Activated T-helper 1 cell treated with anti-CD3 and anti-CD28 coated beads, Interleukin-12 subunit alpha, Interleukin-12 subunit beta, Interleukin-2, Interleukin-4 antibody, amounts not matched to agents 30 ng/mL and 10 ng/mL and 1 ng/mL, durations not matched to agents 14 hours and 24 hours and 36 hours (primary cell): ENCODE measurements at regions not wholly inside any gene's neighbourhood (a gene's known extent, or its start where the extent isn't known, plus 50 kb on each side); places are given as distances from the start of the nearest gene placed in this dataset.

Source experiments
- DNase-seq: peaks from one replicate; pipeline ENCODE4 v3.0.0; 2021; ENCODE audit warnings: low spot score
- H3K27ac Mint-ChIP-seq: one replicate; pipeline ENCODE4 v1.8.0; 2021; ENCODE audit warnings: mild to moderate bottlenecking, mixed read lengths
- H3K27me3 Mint-ChIP-seq: one replicate; pipeline ENCODE4 v1.8.0; 2022; ENCODE audit warnings: mild to moderate bottlenecking, moderate library complexity, mixed read lengths; ENCODE audit not compliant: insufficient read depth
- H3K36me3 Mint-ChIP-seq: one replicate; pipeline ENCODE4 v1.8.0; 2021; ENCODE audit warnings: low read depth, mixed read lengths
- H3K4me1 Mint-ChIP-seq: one replicate; pipeline ENCODE4 v1.8.0; 2021; ENCODE audit warnings: low read depth, mixed read lengths
- H3K4me3 Mint-ChIP-seq: one replicate; pipeline ENCODE4 v1.8.0; 2021; ENCODE audit warnings: mild to moderate bottlenecking, moderate library complexity, mixed read lengths
- H3K9me3 Mint-ChIP-seq: one replicate; pipeline ENCODE4 v1.8.0; 2021; ENCODE audit warnings: mixed read lengths
- intact Hi-C: fragments of 100-400 bp; cut with micrococcal nuclease; formaldehyde crosslinking; loops from one replicate; pipeline ENCODE4 v1.15.1; 2024

DNA sequence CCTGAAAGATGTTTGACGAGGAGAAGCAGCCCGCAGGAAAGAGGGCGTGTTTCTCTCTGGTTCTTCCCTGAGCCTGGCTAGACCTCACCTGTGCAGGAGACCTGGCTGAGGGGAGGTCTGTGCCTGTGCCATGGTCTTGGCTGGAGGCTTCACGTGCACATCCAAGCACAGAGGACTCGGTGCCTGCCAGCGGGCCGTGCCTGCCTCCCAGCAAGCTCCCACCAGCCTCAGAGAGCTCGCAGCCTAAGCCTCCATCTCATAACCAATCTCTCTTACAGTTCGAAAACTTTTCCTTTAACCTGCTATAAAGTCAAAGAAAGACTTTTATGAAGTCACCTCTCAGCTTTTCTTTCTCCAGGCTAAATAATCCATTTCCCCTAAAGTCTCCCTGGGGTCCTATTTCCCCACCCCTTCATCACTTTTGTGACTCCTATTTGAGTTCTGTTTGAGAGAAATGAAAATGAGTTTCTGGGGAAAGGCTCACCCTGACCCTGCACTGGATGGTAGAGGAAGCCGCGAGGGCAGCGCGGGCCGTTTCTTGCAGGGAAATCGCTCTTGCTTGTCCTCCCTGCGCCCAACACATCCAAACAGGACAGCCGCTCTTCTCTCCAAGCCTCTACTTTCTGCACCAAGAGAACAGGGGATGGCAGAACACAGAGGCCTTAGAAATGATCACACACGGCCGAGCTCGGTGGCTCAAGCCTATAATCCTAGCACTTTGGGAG lies 521.0 kb downstream of the SOX11 start:
- DNase-seq = no peak
- H3K4me3 Mint-ChIP-seq = no peak overlapping the region
- H3K4me1 Mint-ChIP-seq = no peaks in the 10 kb centered on the region
- intact Hi-C loops = no loop called here
- H3K36me3 Mint-ChIP-seq = no peaks in the 10 kb centered on the region
- no peaks in the 10 kb centered on the region for H3K9me3 Mint-ChIP-seq
- H3K27ac Mint-ChIP-seq = no peak overlapping the region
- no peaks in the 10 kb centered on the region for H3K27me3 Mint-ChIP-seq

DNA sequence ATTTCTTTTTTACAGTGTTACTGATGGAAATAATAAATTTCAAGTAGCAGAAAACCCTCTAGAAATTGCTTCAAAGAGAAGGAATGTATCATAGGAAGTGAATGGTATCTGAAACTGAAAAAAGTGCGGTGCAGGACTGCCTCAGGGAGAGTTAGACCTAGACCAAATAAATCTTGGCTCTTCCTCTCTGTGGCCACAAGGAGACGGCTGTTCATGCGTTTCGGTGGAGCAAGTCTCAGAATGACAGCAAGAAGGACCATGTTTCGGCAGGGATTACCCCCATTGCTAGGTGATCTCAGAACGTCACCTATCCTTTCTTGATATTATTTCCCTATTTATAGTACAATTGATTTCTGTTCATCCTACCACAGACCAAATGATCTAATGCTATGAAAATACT lies 522.3 kb downstream of the SOX11 start:
- Mint-ChIP-seq H3K4me1 (no peaks in the 10 kb centered on the region), H3K36me3 (no peaks in the 10 kb centered on the region), H3K4me3 (no peak overlapping the region), H3K27me3 (no peaks in the 10 kb centered on the region), H3K27ac (no peak overlapping the region), H3K9me3 (no peaks in the 10 kb centered on the region)
- no peak for DNase-seq
- intact Hi-C loops = no loop called here

DNA sequence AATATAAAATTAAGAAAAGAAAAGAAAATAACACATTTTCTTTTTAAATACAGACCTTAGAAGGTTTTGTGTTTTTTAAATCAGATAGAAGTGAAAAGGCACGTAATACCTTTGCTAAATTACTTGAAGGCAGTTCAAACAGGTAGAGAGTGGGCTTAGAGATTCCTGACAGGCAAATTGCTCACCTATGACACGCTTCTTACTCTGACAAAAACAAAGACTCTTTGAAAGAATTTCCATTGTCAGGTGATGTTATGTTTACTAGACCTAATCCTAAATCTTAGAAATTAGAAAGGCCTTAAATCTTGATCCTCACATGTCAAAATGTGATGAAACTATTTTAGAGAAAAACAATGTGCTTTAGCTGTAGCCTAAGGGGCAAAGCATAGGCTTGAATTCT lies 522.9 kb downstream of the SOX11 start:
- DNase-seq = no peak
- intact Hi-C loops = no loop called here
- no peak overlapping the region for H3K4me3 Mint-ChIP-seq
- no peaks in the 10 kb centered on the region for H3K9me3 Mint-ChIP-seq
- H3K27me3 Mint-ChIP-seq = no peaks in the 10 kb centered on the region
- H3K4me1 Mint-ChIP-seq = no peaks in the 10 kb centered on the region
- no peaks in the 10 kb centered on the region for H3K36me3 Mint-ChIP-seq
- no peak overlapping the region for H3K27ac Mint-ChIP-seq

DNA sequence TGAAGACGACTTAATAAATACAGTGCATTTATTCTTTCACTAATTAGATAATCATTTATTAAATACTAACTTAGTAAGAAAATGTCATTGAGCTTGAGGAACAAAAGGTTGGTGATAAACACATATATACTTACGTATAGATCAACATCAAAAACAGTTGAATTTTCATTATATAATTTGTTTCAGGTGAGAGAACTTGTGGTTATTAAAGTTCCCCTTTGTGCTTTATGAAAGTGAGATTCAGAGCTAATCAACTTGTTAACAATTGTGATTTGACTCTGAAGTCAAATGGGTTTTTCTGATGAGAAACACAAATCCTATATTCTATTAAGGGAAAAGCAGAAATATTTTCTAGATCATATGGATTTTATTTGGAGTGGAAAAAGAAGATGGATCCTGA lies 524.0 kb downstream of the SOX11 start:
- H3K4me1 Mint-ChIP-seq = no peaks in the 10 kb centered on the region
- H3K36me3 Mint-ChIP-seq = no peaks in the 10 kb centered on the region
- H3K9me3 Mint-ChIP-seq = no peaks in the 10 kb centered on the region
- no peak overlapping the region for H3K4me3 Mint-ChIP-seq
- H3K27ac Mint-ChIP-seq = no peak overlapping the region
- intact Hi-C loops = no loop called here
- DNase-seq = no peak
- H3K27me3 Mint-ChIP-seq = no peaks in the 10 kb centered on the region

DNA sequence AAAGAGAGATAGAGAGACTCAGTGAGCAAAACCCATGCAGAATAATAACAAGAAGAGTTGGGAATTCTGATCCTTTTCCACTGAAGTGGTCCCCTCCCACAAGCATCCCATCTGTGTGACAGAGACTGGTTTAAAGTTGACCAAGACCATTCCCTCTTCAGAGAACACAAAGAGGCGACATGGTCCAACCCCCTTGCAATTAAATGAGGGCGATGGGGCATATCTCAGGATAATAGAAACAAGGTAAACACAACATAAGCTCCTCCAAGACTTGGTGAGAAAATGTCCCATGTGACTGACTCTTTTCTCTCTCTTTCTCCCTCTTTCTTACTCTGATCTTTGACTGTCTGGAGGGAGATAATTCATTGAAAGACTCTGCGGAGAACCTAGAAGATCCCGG lies 526.7 kb downstream of the SOX11 start:
- no peaks in the 10 kb centered on the region for H3K36me3 Mint-ChIP-seq
- no peaks in the 10 kb centered on the region for H3K9me3 Mint-ChIP-seq
- no peaks in the 10 kb centered on the region for H3K4me1 Mint-ChIP-seq
- intact Hi-C loops = no loop called here
- H3K27ac Mint-ChIP-seq = no peak overlapping the region
- no peak overlapping the region for H3K4me3 Mint-ChIP-seq
- H3K27me3 Mint-ChIP-seq = no peaks in the 10 kb centered on the region
- DNase-seq = no peak

DNA sequence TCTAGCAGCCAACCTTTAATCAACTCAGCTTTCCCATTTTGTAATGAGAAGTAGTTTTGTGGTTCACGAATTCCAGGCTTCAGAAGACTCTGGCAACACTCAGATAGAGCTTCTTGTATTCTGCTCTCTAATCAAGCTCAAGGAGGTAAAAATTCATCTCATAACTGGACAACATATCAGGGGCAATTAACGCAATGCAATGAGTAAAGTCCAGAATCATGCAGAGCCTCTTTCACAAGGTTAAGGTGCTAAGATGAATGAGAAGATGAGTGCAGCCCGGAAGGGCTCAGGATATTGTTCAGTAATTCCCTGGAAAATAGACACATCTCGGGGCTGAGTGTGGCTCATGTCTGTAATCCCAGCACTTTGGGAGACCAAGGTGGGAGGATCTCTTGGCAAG lies 527.7 kb downstream of the SOX11 start:
- DNase-seq = no peak
- Mint-ChIP-seq H3K36me3 (no peaks in the 10 kb centered on the region), H3K4me3 (no peak overlapping the region), H3K27ac (no peak overlapping the region), H3K9me3 (no peaks in the 10 kb centered on the region), H3K4me1 (no peaks in the 10 kb centered on the region), H3K27me3 (no peaks in the 10 kb centered on the region)
- intact Hi-C loops = no loop called here

DNA sequence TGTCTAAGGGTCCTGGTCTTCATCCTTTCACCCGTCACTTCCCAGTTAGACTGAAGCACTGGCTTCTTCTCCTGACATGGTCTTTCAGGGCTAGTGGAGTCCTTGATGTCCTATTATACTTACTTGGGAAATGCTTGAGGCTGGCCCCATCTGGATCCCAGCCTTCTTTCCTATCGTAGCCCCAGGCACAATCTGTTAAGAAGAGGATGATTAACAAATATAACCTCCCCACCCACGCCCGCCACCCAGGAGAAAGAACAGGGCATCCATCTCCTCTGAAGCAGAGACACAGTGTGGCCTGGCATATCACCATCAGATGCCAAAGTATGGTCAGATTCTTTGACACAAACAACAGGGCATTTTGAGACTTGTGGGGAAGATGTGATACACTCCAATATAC lies 530.1 kb downstream of the SOX11 start:
- H3K27me3 Mint-ChIP-seq = no peaks in the 10 kb centered on the region
- no peaks in the 10 kb centered on the region for H3K4me1 Mint-ChIP-seq
- H3K4me3 Mint-ChIP-seq = no peak overlapping the region
- DNase-seq = no peak
- H3K36me3 Mint-ChIP-seq = no peaks in the 10 kb centered on the region
- no peaks in the 10 kb centered on the region for H3K9me3 Mint-ChIP-seq
- H3K27ac Mint-ChIP-seq = no peak overlapping the region
- intact Hi-C loops = no loop called here

DNA sequence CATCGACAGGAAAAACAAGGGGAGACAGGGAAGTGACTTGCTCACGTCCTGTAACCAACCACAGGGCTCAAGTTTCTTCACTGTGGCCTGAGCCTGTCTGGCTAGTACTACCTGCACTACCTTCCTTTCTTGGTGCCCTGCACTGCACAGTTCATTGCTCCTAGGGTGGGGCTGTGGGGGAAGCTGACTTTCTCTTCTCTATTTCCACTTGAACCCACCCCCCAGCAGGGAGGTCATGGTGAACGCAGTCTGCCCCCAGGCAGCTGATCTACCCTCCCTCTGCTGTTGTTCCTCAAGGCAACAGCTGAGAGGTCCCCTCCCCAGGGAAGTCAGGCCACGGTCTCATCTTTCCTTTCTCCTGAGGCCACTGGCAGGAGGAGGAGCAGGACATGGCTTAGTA lies 532.1 kb downstream of the SOX11 start:
- Mint-ChIP-seq H3K4me3 (no peak overlapping the region), H3K27me3 (no peaks in the 10 kb centered on the region), H3K9me3 (no peaks in the 10 kb centered on the region), H3K4me1 (no peaks in the 10 kb centered on the region), H3K27ac (no peak overlapping the region), H3K36me3 (no peaks in the 10 kb centered on the region)
- DNase-seq = no peak
- intact Hi-C loops = no loop called here

DNA sequence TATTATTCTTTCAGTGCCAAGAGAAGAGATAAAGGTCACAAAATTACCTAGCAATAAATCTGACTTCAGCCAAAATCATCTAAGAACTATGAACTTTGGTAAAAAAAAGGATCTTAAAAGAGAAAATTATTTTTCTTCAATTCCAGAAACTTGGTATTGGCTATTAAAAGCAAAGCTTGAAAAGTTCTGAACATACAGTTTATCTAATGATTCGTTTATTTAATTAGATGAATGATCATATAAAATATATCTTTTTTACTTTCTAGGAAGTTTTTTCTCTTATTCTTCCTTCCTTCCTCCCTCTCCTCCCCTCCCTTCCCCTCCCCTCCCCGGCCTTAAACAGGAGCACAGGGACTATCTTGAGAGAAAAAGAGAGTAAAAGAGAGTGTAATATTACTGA lies 536.1 kb downstream of the SOX11 start:
- DNase-seq = no peak
- Mint-ChIP-seq H3K36me3 (no peaks in the 10 kb centered on the region), H3K27ac (no peak overlapping the region), H3K9me3 (no peaks in the 10 kb centered on the region), H3K4me1 (no peaks in the 10 kb centered on the region), H3K27me3 (no peaks in the 10 kb centered on the region), H3K4me3 (no peak overlapping the region)
- intact Hi-C loops = no loop called here

DNA sequence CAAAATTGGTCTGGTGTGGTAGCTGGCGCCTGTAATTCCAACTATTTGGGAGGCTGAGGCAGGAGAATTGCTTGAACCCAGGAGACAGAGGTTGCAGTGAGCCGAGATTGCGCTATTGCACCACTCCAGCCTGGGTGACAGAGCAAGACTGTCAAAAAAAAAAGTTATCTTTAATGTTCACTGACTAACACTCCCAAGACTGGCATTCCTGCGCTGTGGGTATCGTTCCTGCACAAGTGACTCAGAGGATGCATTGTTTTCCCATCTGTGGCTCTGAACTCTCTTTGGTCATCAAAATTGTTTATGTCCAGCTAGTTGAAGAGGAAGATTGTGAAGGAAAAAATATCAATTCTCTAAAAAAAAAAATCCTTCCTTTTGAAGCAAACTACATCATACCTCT lies 539.0 kb downstream of the SOX11 start:
- Mint-ChIP-seq H3K27me3 (no peaks in the 10 kb centered on the region), H3K9me3 (peaks cover under 1% of the 10 kb centered on the region), H3K4me1 (no peaks in the 10 kb centered on the region), H3K36me3 (no peaks in the 10 kb centered on the region), H3K27ac (no peak overlapping the region), H3K4me3 (no peak overlapping the region)
- no peak for DNase-seq
- intact Hi-C loops = no loop called here

DNA sequence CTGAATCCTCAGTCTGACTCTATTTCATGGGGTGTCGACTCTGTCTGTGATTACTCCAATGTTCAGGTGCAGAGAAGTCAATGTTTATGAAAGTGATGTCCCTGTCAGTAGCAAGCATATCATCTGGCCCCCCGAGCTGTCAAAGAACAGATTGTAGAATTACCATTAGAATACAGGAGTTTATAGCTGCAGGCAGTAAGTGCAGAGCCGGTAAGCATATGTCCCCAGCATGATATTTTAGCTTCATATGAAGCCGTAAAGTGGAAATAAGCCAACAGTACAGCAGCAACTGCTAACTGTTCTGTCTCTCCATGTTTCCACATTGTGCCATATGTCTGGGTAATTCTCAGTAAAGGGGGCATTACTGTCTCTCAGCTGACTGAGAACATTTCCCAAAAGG lies 541.8 kb downstream of the SOX11 start:
- Mint-ChIP-seq H3K27me3 (no peaks in the 10 kb centered on the region), H3K27ac (no peak overlapping the region), H3K4me3 (no peak overlapping the region), H3K4me1 (no peaks in the 10 kb centered on the region), H3K9me3 (peaks cover 13% of the 10 kb centered on the region), H3K36me3 (no peaks in the 10 kb centered on the region)
- intact Hi-C loops = no loop called here
- no peak for DNase-seq

DNA sequence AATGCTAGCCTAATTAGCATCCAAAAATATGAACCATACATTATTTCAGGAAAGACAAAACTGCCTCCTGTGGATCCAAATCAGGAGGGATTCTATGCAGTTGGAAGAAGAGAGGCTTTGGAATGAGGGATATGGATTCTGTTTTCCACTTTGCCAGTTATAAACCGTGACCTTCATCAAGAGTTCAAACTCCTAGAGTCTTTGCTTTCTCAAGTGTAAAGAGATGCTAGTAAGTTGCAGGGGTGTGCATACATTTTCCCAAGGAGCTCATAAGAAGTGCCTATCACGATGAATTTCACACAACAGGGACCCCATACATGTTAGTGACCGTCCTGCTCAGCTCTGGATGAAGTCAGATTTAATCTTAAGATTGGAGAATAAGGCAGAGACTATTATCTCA lies 542.5 kb downstream of the SOX11 start:
- Mint-ChIP-seq H3K27me3 (no peaks in the 10 kb centered on the region), H3K27ac (no peak overlapping the region), H3K36me3 (no peaks in the 10 kb centered on the region), H3K9me3 (peaks cover 18% of the 10 kb centered on the region), H3K4me1 (no peaks in the 10 kb centered on the region), H3K4me3 (no peak overlapping the region)
- intact Hi-C loops = no loop called here
- DNase-seq = no peak

DNA sequence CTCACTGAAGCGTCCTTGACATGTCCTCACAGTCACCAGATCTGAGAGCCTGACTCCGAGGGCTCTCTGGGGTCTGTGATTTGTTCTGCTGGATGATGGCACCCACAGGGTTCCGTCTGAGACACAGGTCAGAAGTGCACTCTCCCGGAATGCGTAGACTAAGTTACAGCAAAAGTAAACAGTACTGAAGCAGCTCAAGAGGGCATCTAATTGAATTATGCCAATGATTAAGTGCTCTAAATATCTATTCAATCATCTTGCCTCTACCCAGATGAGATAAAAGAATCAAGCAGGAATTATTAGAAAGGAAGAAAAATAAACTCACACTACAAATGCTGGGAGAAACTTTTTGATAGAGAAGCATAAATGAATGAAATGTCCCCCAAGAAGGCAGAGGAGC lies 544.1 kb downstream of the SOX11 start:
- intact Hi-C loops = no loop called here
- DNase-seq = no peak
- Mint-ChIP-seq H3K27ac (no peak overlapping the region), H3K4me1 (no peaks in the 10 kb centered on the region), H3K36me3 (no peaks in the 10 kb centered on the region), H3K4me3 (no peak overlapping the region), H3K27me3 (no peaks in the 10 kb centered on the region), H3K9me3 (peaks cover 28% of the 10 kb centered on the region)

DNA sequence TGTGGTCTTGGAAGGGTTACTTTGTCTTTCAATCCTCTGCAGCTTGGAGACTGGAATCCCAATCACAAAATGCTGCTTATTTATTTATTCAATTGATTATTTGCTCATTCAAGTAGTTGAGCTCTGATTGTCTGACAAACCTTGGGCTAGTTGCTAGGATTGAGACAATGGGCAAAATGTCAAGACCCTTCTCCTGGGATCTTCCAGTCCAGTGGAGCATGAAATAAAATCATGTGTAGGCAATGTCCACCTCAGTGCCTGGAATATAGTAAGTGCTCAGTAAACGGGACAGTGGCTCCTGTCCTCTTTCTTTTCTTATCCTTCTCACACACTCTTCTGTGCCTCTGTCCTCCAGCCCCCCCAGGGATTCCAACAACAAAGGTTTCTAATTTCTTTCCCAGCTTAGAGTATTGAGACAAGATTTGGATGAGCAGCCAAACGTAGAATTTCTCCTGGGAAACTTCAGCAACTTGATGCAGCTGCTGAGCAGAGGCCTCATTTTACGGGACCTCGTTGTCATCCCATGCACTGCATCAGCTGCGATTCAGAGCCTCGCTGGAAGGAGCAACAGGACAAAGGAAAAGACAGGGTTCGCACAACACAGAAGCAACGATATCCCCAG lies 545.0 kb downstream of the SOX11 start:
- Mint-ChIP-seq H3K4me3 (no peak overlapping the region), H3K27ac (no peak overlapping the region), H3K9me3 (peaks cover 34% of the 10 kb centered on the region), H3K36me3 (no peaks in the 10 kb centered on the region), H3K4me1 (no peaks in the 10 kb centered on the region), H3K27me3 (no peaks in the 10 kb centered on the region)
- no peak for DNase-seq
- intact Hi-C loops = no loop called here
